ENCODE measurements at regions not wholly inside any gene's neighbourhood (a gene's known extent, or its start where the extent isn't known, plus 50 kb on each side); places are given as distances from the start of the nearest gene placed in this dataset.
A peak's percentile ranks its signal among the peaks of the same experiment; 100 is the strongest.

GRCh38 chr6:44050872-44051505 is 76.3 kb downstream of the MRPL14 start:
- DNase-seq (ENCODE audit: low read depth): peak; percentile 97

- DNase-seq (ENCODE audit: low read depth): peak; percentile 90
These were observed 77.0 kb downstream of the MRPL14 start for GRCh38 chr6:44049989-44050871.

DNA sequence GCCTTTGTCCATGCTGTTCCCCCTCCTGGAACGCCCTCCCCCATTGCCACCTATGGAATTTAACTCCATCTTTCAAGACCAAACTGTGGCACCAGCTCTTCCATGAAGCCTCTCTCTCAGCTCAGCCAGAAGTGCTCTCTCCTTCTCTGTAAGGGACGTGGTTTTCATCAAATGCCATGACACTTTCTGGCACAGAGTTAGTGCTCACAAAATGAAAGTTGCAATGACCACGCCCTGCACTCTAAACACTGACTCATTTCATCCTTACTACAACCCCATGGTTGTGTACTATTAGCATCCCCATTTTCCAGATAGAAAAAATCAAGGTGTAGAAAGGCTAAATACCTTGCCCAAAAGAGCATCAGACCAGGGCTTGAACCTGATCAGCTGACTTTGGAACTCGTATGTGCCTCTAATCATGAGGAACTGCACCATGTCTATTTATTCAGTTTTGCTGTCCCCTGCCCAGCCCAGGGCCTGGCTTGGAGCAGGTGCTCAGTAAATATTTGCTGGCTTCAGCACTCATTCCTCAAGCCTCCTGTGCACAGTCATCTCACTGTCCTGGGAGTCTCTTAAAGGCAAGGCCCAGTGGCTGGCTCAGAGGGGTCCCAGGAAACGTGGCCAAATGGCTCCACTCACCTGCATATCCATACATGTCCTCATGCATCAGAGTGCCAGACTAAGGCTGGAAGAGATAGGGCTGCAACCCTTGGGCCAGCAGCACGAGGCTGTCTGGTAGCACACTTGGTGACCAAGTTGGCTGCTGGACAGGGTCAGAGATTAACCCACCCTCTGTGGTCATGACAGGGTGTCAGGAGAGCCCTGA is 77.9 kb downstream of the MRPL14 start:
- peak; percentile 83 for DNase-seq (ENCODE audit: low read depth)

DNA sequence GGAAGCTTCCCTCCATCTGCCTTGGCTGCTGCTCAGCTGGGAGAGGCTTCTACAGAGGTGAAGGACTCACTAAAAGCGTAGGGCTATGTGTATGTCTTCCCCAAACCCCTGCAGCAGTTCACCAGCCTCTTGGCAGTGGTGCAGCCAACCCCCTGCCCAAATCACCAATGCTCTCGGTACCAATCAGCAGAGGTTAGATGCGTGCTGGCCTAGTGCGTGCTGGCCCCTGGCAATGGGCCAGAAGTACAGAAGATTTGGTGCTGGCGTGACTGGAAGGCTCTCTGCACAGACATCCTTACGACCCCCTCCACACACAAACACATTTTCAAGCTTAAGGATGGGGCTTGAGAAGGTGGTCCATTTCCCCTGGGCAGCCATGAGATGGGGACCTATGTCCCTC is 79.0 kb downstream of the MRPL14 start:
- no peak for DNase-seq (ENCODE audit: low read depth)

GRCh38 chr6:44047801-44048200 is 79.5 kb downstream of the MRPL14 start:
- no peak for DNase-seq (ENCODE audit: low read depth)

GRCh38 chr6:44047179-44047546 is 80.1 kb downstream of the MRPL14 start:
- DNase-seq (ENCODE audit: low read depth): peak; percentile 28

GRCh38 chr6:44046516-44047178 is 80.6 kb downstream of the MRPL14 start:
- no peak for DNase-seq (ENCODE audit: low read depth)

DNA sequence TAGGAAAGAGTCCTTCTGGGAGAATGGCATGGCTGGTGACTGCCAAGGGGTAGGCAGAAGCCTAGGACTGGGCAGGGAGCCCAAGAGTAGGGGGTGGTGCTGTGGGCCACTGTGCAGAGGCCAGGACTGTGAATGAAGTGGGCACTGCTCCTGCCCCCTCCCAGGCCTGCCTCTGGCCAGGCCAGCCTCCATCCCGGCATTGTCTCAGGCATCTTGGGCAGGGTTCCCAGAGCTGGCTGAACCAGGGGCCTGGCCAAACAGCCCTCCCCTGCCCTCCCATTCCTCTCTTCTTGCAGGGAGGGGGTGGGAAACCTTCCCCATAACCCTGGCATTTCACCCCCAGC is 81.6 kb downstream of the MRPL14 start:
- no peak for DNase-seq (ENCODE audit: low read depth)

GRCh38 chr6:44044940-44045671 is 82.1 kb downstream of the MRPL14 start:
- no peak for DNase-seq (ENCODE audit: low read depth)

DNA sequence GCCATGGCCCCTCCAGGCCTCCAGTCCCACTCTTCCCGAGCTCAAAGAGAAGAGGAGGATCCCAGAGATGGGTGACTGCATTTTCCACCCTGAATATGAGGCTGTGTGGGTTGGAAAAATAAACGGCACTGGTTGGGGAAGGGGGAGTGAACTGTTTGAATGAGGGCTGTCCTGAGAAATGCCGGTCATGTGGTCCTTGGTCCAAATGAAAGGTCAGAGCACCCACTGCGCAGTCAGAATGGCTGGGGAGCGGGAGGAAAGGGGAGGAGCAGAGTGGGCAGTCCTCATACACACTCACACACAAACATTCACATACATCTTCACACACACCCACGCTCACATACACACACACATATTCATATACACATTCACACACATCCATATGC is 83.1 kb downstream of the MRPL14 start:
- DNase-seq (ENCODE audit: low read depth): peak; percentile 44

DNA sequence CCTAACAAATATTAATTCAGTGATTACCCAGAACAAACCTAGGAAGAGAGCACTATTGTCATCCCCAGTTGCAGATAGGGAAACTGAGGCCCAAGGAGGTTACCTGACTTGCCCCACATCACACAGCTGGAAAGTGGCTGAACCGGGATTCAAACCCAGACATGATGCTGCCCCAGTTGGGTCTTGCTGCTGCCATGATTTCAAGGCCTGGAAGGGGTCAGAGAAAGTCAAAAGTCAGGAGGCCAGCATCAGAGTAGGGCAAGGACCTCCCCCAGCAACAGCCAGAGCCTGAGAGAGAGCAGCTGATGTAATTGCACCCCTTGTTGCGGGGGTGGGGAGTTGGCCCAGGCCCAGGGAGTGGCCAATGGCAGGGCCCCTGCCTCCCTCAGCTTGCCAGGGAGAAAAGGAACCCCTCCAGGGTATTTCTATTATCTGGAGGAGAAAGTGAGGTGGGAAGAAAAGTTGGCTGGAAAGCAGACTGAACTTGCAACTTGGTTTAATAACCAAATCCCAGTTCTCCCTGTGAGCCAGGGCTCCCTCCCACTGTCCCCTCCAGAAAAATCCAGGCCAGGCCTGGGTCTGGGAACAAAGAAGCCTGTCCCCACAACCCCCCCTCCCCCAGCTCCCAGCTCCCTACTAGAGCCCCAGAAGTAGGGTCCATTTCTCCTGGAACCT is 83.6 kb downstream of the MRPL14 start:
- DNase-seq (ENCODE audit: low read depth): peak; percentile 84

- peak; percentile 84 for DNase-seq (ENCODE audit: low read depth)
These were observed 84.2 kb downstream of the MRPL14 start for GRCh38 chr6:44042989-44043478.

- DNase-seq (ENCODE audit: low read depth): no peak
These were observed 84.8 kb downstream of the MRPL14 start for GRCh38 chr6:44042261-44042988.

DNA sequence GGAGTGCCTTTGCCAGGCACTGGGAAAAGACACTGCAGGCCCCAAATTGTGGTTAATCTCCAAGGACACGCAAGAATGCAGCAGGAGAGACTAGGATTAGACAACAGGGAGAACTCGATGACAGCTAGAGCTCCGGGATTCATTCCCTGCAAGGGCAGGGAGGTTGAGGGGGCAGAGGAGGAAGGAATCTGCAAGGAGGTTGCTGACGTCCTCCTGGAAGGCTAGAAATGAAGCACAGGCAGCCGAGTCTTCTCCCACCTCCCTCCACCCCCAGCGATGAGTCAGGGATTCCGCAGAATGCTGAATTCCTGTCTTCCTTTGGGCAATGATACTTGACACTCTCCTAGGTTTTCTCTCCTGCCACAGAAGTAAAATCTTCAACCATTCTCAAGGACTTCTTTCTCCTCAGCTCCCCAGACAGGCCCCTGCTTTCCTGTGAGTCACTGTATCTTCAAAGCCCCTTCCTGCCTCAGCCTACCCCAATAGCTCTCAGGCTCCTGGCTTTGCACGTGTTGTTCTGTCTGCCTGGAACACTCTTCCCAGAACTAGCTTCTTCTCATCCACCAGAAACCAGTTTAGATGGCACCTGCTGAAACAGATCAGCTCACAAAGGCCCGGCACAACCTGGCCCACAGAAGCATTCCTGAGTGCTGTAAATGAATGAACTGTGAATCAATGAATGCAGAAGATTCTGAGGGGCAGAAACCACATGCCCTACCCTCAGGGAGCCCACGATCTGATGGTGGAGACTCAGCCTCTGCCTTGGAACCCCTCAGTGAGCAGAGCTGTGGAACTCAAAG is 85.6 kb downstream of the MRPL14 start:
- DNase-seq (ENCODE audit: low read depth): peak; percentile 99

DNA sequence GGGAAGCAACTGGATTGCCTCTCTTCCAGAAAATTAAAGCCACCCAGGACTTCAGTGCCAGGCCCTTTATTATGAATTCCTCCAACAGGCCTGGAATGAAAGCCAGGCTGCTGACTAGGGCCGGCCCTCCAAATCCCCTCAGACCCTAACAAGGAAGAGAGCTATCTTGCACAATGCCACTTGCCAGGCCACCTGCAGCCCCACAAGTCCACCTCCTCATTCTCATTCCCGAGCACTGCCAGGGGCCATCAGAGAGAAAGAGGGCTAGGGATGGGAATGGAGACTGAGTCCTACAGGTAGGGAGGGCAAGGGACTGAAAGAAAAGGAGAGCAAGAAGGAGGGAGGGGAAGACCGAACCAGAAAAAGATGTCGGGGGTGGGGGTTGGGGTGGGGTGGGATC is 86.5 kb downstream of the MRPL14 start:
- DNase-seq (ENCODE audit: low read depth): no peak

DNA sequence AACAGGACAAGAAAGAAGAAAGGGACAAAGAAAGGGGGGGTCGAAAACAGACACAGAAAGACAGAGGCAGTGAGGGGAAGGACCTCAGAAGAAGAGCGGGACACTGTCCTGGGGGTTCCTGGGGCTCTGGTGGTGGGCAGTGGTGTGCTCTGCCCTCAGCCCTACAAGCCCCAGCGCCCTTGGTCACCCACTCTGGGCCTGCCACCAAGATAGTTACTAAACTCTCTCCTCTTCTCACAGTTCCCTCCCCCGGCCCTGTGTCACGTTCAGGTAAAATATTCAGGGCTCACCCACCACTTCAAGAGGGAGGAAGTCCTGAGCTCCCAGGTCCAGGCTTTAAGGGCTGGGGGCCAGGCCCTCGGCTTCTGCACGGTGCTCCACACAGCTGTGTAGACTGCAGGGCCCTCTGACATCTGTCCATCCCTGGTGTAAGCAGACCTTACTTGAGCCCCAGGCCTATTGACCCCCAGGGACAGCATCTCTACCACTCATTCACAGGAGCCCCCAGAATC is 87.4 kb downstream of the MRPL14 start:
- no peak for DNase-seq (ENCODE audit: low read depth)

DNA sequence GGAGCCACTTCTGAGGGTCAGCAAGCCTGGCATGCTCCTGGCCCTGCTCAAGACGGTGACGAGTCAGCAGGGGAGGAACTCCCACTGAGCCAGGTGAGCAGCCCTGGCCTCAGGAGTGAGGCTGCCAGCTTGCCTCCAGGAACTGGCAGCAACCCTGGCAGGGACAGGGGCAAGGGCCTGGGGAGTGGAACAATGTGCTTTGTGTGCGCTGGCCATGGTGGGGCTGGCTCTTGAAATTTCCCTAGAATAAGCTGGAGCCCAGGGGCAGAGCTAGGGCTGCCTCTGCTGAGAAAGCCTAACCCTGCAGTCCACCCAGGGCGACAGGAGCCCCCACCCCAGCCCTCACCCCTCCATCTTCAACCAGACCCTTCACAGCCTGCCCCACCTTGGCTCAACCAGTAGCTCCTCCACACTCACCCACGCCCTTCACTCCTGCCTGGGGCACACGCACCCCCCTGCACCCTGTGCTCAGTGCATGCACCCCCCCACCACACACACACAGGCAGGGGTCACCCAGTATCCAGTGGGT is 88.0 kb downstream of the MRPL14 start:
- DNase-seq (ENCODE audit: low read depth): no peak

DNA sequence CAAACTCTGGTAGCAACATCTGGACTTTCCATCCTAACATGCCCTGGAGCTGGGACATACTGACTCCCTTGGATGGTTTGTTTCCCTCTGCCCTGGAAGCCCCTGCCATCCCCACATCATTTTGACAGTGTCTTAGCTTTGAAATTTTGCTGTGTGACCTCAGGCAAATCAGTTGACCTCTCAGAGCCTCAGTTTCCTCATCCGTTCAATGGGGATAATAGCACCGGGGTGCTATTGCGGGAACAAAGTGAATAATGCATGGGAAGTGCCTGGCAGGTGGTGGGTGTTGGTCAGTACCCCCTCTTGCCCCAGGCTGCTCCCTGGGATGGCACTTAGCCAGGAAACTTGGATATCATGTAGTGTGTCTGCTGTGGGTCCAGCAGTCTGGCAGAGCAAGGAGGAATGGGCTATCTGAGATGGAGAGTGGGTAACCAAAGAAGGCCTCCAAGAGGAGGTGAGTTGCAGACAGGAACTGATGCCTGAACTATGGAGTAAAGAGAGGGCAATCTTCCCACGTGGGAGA is 88.6 kb downstream of the MRPL14 start:
- no peak for DNase-seq (ENCODE audit: low read depth)
